ENCODE measurements at regions not wholly inside any gene's neighbourhood (a gene's known extent, or its start where the extent isn't known, plus 50 kb on each side); places are given as distances from the start of the nearest gene placed in this dataset.

DNA sequence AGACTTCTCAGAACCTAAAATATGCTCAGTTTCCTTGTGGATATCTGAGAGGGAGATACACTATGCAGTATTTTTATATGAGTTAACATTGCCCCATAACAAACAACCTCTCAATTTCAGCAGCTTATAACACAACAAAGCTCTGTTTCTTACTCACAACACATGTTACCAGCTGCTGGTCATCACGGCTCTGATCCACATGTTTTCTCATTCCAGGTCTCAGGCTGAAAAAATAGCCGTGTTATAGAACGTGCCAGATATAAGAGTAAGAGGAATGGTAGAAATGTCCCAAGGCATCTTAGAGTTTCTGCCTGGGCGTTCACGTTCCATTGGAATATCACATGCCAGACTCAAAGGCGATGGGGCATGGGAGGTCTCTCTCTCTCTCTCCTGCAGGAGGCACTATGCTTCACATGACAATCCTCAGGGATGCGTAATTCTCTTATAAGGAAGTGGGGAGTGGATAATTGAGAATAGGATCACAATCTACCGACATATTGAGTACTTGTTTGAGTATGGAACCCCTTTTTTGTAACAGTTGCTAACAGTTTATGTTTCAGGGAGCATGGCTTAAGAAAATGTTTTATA lies 246.6 kb downstream of the NHLRC3 start:
- no peak for DNase-seq (ENCODE audit: low spot score)

All from pons (tissue), 1 donor.